Stomach (tissue), 8 donors: ENCODE measurements at regions not wholly inside any gene's neighbourhood (a gene's known extent, or its start where the extent isn't known, plus 50 kb on each side); places are given as distances from the start of the nearest gene placed in this dataset.

Source experiments
- DNase-seq, 2 donors: peaks; one replicate each; pipeline versions ENCODE4 v3.0.0 to v3.0.0-alpha.2; 2013 to 2019
- H3K27ac ChIP-seq, 5 donors: fragments of 200-600 bp in 4 of 5; sonication (generic) in 4 of 5; one replicate each; pipeline ENCODE4 v1.5.1; 2013 to 2019; ENCODE audit warnings: mild to moderate bottlenecking in 1 of 5, moderate library complexity in 1 of 5
- H3K27me3 ChIP-seq, 3 donors: fragments of 200-600 bp; sonication (generic); one replicate each; pipeline ENCODE4 v1.5.1; 2017 to 2019; ENCODE audit warnings: mixed run types in 1 of 3
- H3K36me3 ChIP-seq, 4 donors: fragments of 200-600 bp; sonication (generic); 1 replicate in 3 of 4; 2 replicates in 1 of 4; pipeline ENCODE4 v1.5.1; 2016 to 2019
- H3K4me1 ChIP-seq, 4 donors: fragments of 200-600 bp; sonication (generic); one replicate each; pipeline ENCODE4 v1.5.1; 2016 to 2019
- H3K4me3 ChIP-seq, 4 donors: fragments of 200-600 bp; sonication (generic) in 3 of 4; one replicate each; pipeline ENCODE4 v1.5.1; 2016 to 2019; ENCODE audit warnings: mild to moderate bottlenecking in 1 of 4
- H3K9me3 ChIP-seq, 4 donors: fragments of 200-600 bp; sonication (generic); one replicate each; pipeline ENCODE4 v1.5.1; 2016 to 2019
- CTCF ChIP-seq, 7 experiments: fragments of 450-650 bp in 4 of 7; fragments of 200-600 bp in 3 of 7; sonication (generic) in 3 of 7; IDR thresholded peaks; one replicate each; pipeline ENCODE4 v1.5.1; 2016 to 2019; ENCODE audit warnings: antibody characterized with exemption in 7 of 7, control low read depth in 2 of 7, mild to moderate bottlenecking in 1 of 7
- EP300 ChIP-seq: sonication (generic); formaldehyde crosslinking; IDR thresholded peaks from one replicate; pipeline ENCODE4 v1.6.1; 2017; ENCODE audit warnings: antibody characterized with exemption
- POLR2A ChIP-seq, 4 donors: fragments of 450-650 bp; IDR thresholded peaks; one replicate each; pipeline ENCODE4 v1.6.1; 2016; ENCODE audit warnings: antibody characterized with exemption in 4 of 4, control low read depth in 2 of 4, mild to moderate bottlenecking in 1 of 4, moderate library complexity in 1 of 4
- POLR2AphosphoS5 ChIP-seq, 3 donors: sonication (generic); formaldehyde crosslinking; IDR thresholded peaks; one replicate each; pipeline ENCODE4 v1.6.1; 2016; ENCODE audit warnings: antibody characterized with exemption in 3 of 3
- WGBS, 5 donors: extraction: QIAGEN DNeasy Blood & Tissue Kit in 3 of 5; methylation state at CpG; one replicate each; pipeline versions ENCODE4 v1.1.5 to v1.1.7; 2013 to 2018; 5-methylcytosine and 5-hydroxymethylcytosine counted together
- intact Hi-C: fragments of 100-400 bp; cut with DNase I; formaldehyde crosslinking; loops from one replicate; pipeline ENCODE4 v1.15.1; 2023; ENCODE audit warnings: low total_unique reads
- donor health status: healthy with polysubstance abuse.
- donor health status: Bipolar disorder and iron deficiency.
- donor health status: healthy.

- intact Hi-C loops: no loop called here
- TF ChIP-seq EP300: no peak
- no peak for TF ChIP-seq POLR2AphosphoS5 (IDR thresholded peaks at IDR 0.05)
- no peak for TF ChIP-seq CTCF (IDR thresholded peaks at IDR 0.05)
- TF ChIP-seq POLR2A (IDR thresholded peaks at IDR 0.05): no peak
- no peaks in the 10 kb centered on the region for H3K27me3 ChIP-seq
- 74 to 83% (median 80%) methylated on average over 5 of the region's 5 CpGs for WGBS, 5 donors
- peaks cover 0 to 4% (median 0%) of the 10 kb centered on the region in 4 donors for H3K9me3 ChIP-seq
- H3K4me3 ChIP-seq: no peak overlapping the region
- H3K27ac ChIP-seq: no peak overlapping the region
- no peak for DNase-seq
- H3K36me3 ChIP-seq: no peaks in the 10 kb centered on the region
- H3K4me1 ChIP-seq: no peaks in the 10 kb centered on the region
Observed at GRCh38 chr5:29370248-29370647, 1823.2 kb upstream of the CDH6 start.

- Histone ChIP-seq H3K36me3 (no peaks in the 10 kb centered on the region), H3K9me3 (peaks cover 0 to 4% (median 0%) of the 10 kb centered on the region in 4 donors), H3K27ac (no peak overlapping the region), H3K27me3 (no peaks in the 10 kb centered on the region), H3K4me3 (no peak overlapping the region), H3K4me1 (no peaks in the 10 kb centered on the region)
- DNase-seq: peak in 1 of 2 donors; percentile 6
- TF ChIP-seq EP300: no peak
- no peak for TF ChIP-seq POLR2AphosphoS5 (IDR thresholded peaks at IDR 0.05)
- no peak for TF ChIP-seq CTCF (IDR thresholded peaks at IDR 0.05)
- no peak for TF ChIP-seq POLR2A (IDR thresholded peaks at IDR 0.05)
- intact Hi-C loops: no loop called here
- 40 to 55% (median 52%) methylated on average over 5 of the region's 5 CpGs for WGBS, 5 donors
Observed at GRCh38 chr5:29367176-29367833, 1826.2 kb upstream of the CDH6 start.

GRCh38 chr5:29351170-29351569, 1842.3 kb upstream of the CDH6 start:
- 76 to 89% (median 85%) methylated on average over 3 of the region's 3 CpGs for WGBS, 5 donors
- no peaks in the 10 kb centered on the region for H3K27me3 ChIP-seq
- H3K4me1 ChIP-seq: no peaks in the 10 kb centered on the region

GRCh38 chr5:29337030-29337429, 1856.5 kb upstream of the CDH6 start:
- 67 to 76% (median 71%) methylated on average over 2 of the region's 2 CpGs for WGBS, 5 donors
- Histone ChIP-seq H3K4me3 (no peak overlapping the region), H3K36me3 (no peaks in the 10 kb centered on the region), H3K4me1 (no peaks in the 10 kb centered on the region), H3K27me3 (no peaks in the 10 kb centered on the region), H3K9me3 (peaks cover 0 to 14% (median 4%) of the 10 kb centered on the region in 4 donors), H3K27ac (no peak overlapping the region)
- no peak for DNase-seq
- TF ChIP-seq EP300: no peak
- no peak for TF ChIP-seq CTCF (IDR thresholded peaks at IDR 0.05)
- no peak for TF ChIP-seq POLR2AphosphoS5 (IDR thresholded peaks at IDR 0.05)
- TF ChIP-seq POLR2A (IDR thresholded peaks at IDR 0.05): no peak
- intact Hi-C loops: no loop called here

More at GRCh38 chr5:29351170-29351569, 1842.3 kb upstream of the CDH6 start:
- Histone ChIP-seq H3K36me3 (no peaks in the 10 kb centered on the region), H3K9me3 (peaks cover 0 to 18% (median 3%) of the 10 kb centered on the region in 4 donors), H3K27ac (no peak overlapping the region), H3K4me3 (no peak overlapping the region)
- TF ChIP-seq POLR2A (IDR thresholded peaks at IDR 0.05): no peak
- no peak for TF ChIP-seq CTCF (IDR thresholded peaks at IDR 0.05)
- no peak for TF ChIP-seq POLR2AphosphoS5 (IDR thresholded peaks at IDR 0.05)
- TF ChIP-seq EP300: no peak
- no peak for DNase-seq
- intact Hi-C loops: no loop called here
